Right cardiac atrium (tissue), 5 donors: ENCODE measurements at regions not wholly inside any gene's neighbourhood (a gene's known extent, or its start where the extent isn't known, plus 50 kb on each side); places are given as distances from the start of the nearest gene placed in this dataset.

Experiments
- ATAC-seq, 2 donors: fragments of 200-7000 bp; cut with Tn5 transposase; one replicate each; pipeline versions ENCODE4 v1.8.0 to v1.9.1; 2020; ENCODE audit warnings: moderate library complexity in 2 of 2, mild to moderate bottlenecking in 1 of 2
- DNase-seq, 3 donors: peaks; one replicate each; pipeline ENCODE4 v3.0.0-alpha.2; 2020
- H3K27ac ChIP-seq: one replicate; pipeline ENCODE4 v1.5.1; 2013; ENCODE audit warnings: mild to moderate bottlenecking, low read length, control low read depth, moderate library complexity
- H3K27me3 ChIP-seq: one replicate; pipeline ENCODE4 v1.6.1; 2013; ENCODE audit not compliant: control insufficient read depth, insufficient read depth
- H3K4me1 ChIP-seq: one replicate; pipeline ENCODE4 v1.6.1; 2013; ENCODE audit warnings: low read length; ENCODE audit not compliant: control insufficient read depth, insufficient read depth
- H3K4me3 ChIP-seq: one replicate; pipeline ENCODE4 v1.5.1; 2013; ENCODE audit warnings: low read length, control low read depth
- H3K9me3 ChIP-seq: one replicate; pipeline ENCODE4 v1.6.1; 2013; ENCODE audit warnings: low read length; ENCODE audit not compliant: control insufficient read depth
- WGBS: extraction: QIAGEN DNeasy Blood & Tissue Kit; methylation state at CpG from one replicate; pipeline ENCODE4 v1.1.7; 2013; 5-methylcytosine and 5-hydroxymethylcytosine counted together
- intact Hi-C, 4 donors: fragments of 100-400 bp; cut with DNase I; formaldehyde crosslinking; loops; one replicate each; pipeline versions ENCODE4 v1.11.0 to v1.14.0; 2022 to 2023
- donor health status: healthy with polysubstance abuse.
- donor health status: DM: no; HTN: yes; CAD: no.
- donor health status: DM: no; HTN: no; CAD: no.
- donor health status: DM: no; HTN: yes; CAD: no; lungs with severe emphysema.
- donor health status: DM: yes; HTN: yes; CAD: no.

GRCh38 chr5:97729938-97730337 lies 546.9 kb upstream of the RIOK2 start:
- no peaks in the 10 kb centered on the region for H3K27me3 ChIP-seq
- no peaks in the 10 kb centered on the region for H3K9me3 ChIP-seq
- H3K4me3 ChIP-seq = no peak overlapping the region
- no peaks in the 10 kb centered on the region for H3K4me1 ChIP-seq
- DNase-seq (no peak), ATAC-seq (no peak)
- intact Hi-C loops = no loop called here
- H3K27ac ChIP-seq = no peak overlapping the region

- Histone ChIP-seq H3K4me3 (no peak overlapping the region), H3K4me1 (no peaks in the 10 kb centered on the region), H3K27me3 (no peaks in the 10 kb centered on the region), H3K27ac (no peak overlapping the region), H3K9me3 (no peaks in the 10 kb centered on the region)
- DNase-seq = no peak
- intact Hi-C loops = no loop called here
- WGBS = 69% methylated on average over 3 of the region's 3 CpGs
- no peak for ATAC-seq
Measured at GRCh38 chr5:97735209-97735608, 552.2 kb upstream of the RIOK2 start.

DNA sequence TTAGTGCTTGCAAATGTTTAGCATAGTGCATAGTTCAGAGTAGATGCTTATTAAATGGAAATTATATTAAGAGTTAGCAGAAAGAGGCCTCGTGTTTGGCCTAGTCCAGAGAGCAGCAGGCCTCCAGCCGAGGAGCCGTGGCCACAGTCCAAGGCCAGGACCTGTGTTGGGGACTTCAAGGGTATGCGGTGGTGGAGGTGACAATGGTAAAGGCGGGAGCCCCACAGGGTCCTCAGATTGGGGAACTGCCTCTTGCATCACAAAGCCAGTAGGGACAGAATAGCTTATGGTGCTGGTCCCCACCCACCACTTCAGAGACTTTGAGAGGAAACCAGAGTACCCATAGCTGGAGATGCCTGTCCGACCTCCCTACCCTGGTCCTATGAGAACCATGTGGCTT lies 554.6 kb upstream of the RIOK2 start:
- no peaks in the 10 kb centered on the region for H3K27me3 ChIP-seq
- H3K9me3 ChIP-seq = no peaks in the 10 kb centered on the region
- DNase-seq (no peak), ATAC-seq (no peak)
- no peaks in the 10 kb centered on the region for H3K4me1 ChIP-seq
- H3K27ac ChIP-seq = no peak overlapping the region
- H3K4me3 ChIP-seq = no peak overlapping the region
- whole genome bisulfite sequencing = 93% methylated on average over 6 of the region's 6 CpGs
- intact Hi-C loops = no loop called here

- Histone ChIP-seq H3K9me3 (no peaks in the 10 kb centered on the region), H3K4me1 (no peaks in the 10 kb centered on the region), H3K27ac (no peak overlapping the region), H3K4me3 (no peak overlapping the region), H3K27me3 (no peaks in the 10 kb centered on the region)
- WGBS = 90% methylated on average over 4 of the region's 4 CpGs
- ATAC-seq (no peak), DNase-seq (no peak)
- intact Hi-C loops = no loop called here
Measured at GRCh38 chr5:97745817-97746216, 562.8 kb upstream of the RIOK2 start.

DNA sequence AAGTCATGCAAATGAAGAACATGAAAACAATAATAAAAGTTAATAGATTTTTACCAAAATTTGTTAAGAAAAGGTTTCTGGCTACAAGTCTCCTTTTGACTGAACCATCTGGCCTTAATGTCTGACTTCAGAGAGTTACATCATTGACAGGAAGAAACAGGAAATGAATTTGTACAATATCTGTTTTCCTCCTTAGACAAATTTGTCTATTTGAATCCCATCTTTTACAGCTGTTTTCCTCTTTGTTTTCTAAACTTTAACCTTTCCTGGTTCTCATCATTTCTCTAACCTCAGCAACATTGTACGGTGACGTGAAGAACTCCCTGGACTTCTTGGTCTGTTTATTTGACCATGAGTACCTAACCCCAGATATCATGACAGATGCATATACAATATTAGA lies 567.5 kb upstream of the RIOK2 start:
- DNase-seq (no peak), ATAC-seq (no peak)
- 53% methylated on average over 2 of the region's 2 CpGs for WGBS
- H3K9me3 ChIP-seq = no peaks in the 10 kb centered on the region
- intact Hi-C loops = no loop called here
- no peaks in the 10 kb centered on the region for H3K27me3 ChIP-seq
- H3K27ac ChIP-seq = no peak overlapping the region
- H3K4me3 ChIP-seq = no peak overlapping the region
- H3K4me1 ChIP-seq = no peaks in the 10 kb centered on the region

DNA sequence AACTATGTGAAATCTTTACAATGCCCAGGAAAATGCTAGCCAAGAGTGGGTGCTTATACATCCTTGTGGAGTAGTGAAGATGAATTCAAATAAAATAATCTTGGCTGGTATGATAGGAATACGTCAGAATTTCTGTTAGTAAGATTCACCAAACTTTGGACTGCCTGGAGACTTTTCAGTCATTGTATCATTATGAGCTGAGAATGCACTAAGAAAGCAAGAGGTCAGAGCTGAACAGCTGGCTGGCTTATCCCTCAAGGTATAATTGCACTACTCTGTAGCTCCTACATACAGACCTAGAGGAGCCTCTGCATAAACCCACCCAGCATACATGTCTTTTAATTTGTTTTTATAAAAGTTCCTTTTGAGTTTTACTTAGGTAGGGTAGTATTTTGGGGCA lies 568.5 kb upstream of the RIOK2 start:
- no peaks in the 10 kb centered on the region for H3K27me3 ChIP-seq
- no peaks in the 10 kb centered on the region for H3K9me3 ChIP-seq
- no peaks in the 10 kb centered on the region for H3K4me1 ChIP-seq
- intact Hi-C loops = no loop called here
- no peak overlapping the region for H3K4me3 ChIP-seq
- ATAC-seq = no peak
- WGBS = 41% methylated on average over 1 of the region's 1 CpG
- DNase-seq = no peak
- no peak overlapping the region for H3K27ac ChIP-seq

- Histone ChIP-seq H3K4me1 (no peaks in the 10 kb centered on the region), H3K9me3 (no peaks in the 10 kb centered on the region), H3K27ac (no peak overlapping the region), H3K4me3 (no peak overlapping the region), H3K27me3 (no peaks in the 10 kb centered on the region)
- no peak for ATAC-seq
- DNase-seq = no peak
- intact Hi-C loops = no loop called here
Measured at GRCh38 chr5:97752871-97753270, 569.8 kb upstream of the RIOK2 start.

GRCh38 chr5:97762483-97762882 lies 579.4 kb upstream of the RIOK2 start:
- Histone ChIP-seq H3K4me1 (no peaks in the 10 kb centered on the region), H3K4me3 (no peak overlapping the region), H3K9me3 (no peaks in the 10 kb centered on the region), H3K27ac (no peak overlapping the region), H3K27me3 (no peaks in the 10 kb centered on the region)
- DNase-seq (no peak), ATAC-seq (no peak)
- intact Hi-C loops = no loop called here

- intact Hi-C loops = no loop called here
- 85% methylated on average over 3 of the region's 3 CpGs for WGBS
Measured at GRCh38 chr5:97764700-97765099, 581.7 kb upstream of the RIOK2 start.

GRCh38 chr5:97778451-97778850 lies 595.4 kb upstream of the RIOK2 start:
- Histone ChIP-seq H3K27me3 (no peaks in the 10 kb centered on the region), H3K27ac (no peak overlapping the region), H3K4me3 (no peak overlapping the region), H3K9me3 (no peaks in the 10 kb centered on the region), H3K4me1 (no peaks in the 10 kb centered on the region)
- ATAC-seq (no peak), DNase-seq (no peak)
- intact Hi-C loops = no loop called here
- 84% methylated on average over 2 of the region's 2 CpGs for WGBS

More at GRCh38 chr5:97764700-97765099, 581.7 kb upstream of the RIOK2 start:
- Histone ChIP-seq H3K27ac (no peak overlapping the region), H3K9me3 (no peaks in the 10 kb centered on the region), H3K4me3 (no peak overlapping the region), H3K4me1 (no peaks in the 10 kb centered on the region), H3K27me3 (no peaks in the 10 kb centered on the region)
- ATAC-seq (no peak), DNase-seq (peak in 1 of 3 donors; percentile 18)

GRCh38 chr5:97788369-97788768 lies 605.3 kb upstream of the RIOK2 start:
- intact Hi-C loops = no loop called here
- H3K9me3 ChIP-seq = no peaks in the 10 kb centered on the region
- H3K4me3 ChIP-seq = no peak overlapping the region
- WGBS = 93% methylated on average over 1 of the region's 1 CpG
- DNase-seq (no peak), ATAC-seq (no peak)
- no peaks in the 10 kb centered on the region for H3K4me1 ChIP-seq
- no peaks in the 10 kb centered on the region for H3K27me3 ChIP-seq
- no peak overlapping the region for H3K27ac ChIP-seq

- intact Hi-C loops = no loop called here
- H3K9me3 ChIP-seq = no peaks in the 10 kb centered on the region
- no peak for DNase-seq
- no peak overlapping the region for H3K27ac ChIP-seq
- H3K4me1 ChIP-seq = no peaks in the 10 kb centered on the region
- ATAC-seq = peak in 1 of 2 donors; percentile 18
- no peaks in the 10 kb centered on the region for H3K27me3 ChIP-seq
- 18% methylated on average over 1 of the region's 1 CpG for WGBS
- no peak overlapping the region for H3K4me3 ChIP-seq
Measured at GRCh38 chr5:97797994-97798451, 615.0 kb upstream of the RIOK2 start.
